ENCODE measurements at regions not wholly inside any gene's neighbourhood (a gene's known extent, or its start where the extent isn't known, plus 50 kb on each side); places are given as distances from the start of the nearest gene placed in this dataset.

GRCh38 chr4:165774326-165774725, 98.7 kb upstream of the TLL1 start:
- TF ChIP-seq CTCF (IDR thresholded peaks at IDR 0.05) (no peak), POLR2AphosphoS5 (IDR thresholded peaks at IDR 0.05; ENCODE audit: low read depth, low read length) (no peak)
